CD4-positive, alpha-beta T cell treated with Interleukin-17A for 4 hours (primary cell): ENCODE measurements at regions not wholly inside any gene's neighbourhood (a gene's known extent, or its start where the extent isn't known, plus 50 kb on each side); places are given as distances from the start of the nearest gene placed in this dataset.

Experiments
- DNase-seq: peaks from one replicate; pipeline ENCODE4 v3.0.0-alpha.2; 2020; ENCODE audit warnings: mixed read lengths

DNA sequence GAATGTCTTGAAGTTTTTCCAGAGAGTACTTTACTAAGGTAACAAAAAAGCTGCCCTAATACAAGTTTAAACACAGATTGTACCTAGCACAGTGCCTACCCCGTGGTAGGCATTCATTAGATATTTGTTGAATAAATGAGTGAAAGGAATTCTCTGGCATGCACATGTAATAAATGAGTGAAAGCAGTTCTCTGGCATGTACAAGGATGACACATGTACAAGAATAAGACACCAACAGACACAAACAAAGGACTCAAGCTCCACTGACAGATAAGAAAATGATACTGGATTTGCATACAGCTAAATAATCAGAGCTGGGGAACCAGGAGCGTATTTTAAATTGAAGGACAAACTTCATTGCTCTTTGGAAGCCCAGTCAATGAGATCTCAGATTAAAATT is 535.8 kb downstream of the EFNA5 start:
- DNase-seq: no peak

DNA sequence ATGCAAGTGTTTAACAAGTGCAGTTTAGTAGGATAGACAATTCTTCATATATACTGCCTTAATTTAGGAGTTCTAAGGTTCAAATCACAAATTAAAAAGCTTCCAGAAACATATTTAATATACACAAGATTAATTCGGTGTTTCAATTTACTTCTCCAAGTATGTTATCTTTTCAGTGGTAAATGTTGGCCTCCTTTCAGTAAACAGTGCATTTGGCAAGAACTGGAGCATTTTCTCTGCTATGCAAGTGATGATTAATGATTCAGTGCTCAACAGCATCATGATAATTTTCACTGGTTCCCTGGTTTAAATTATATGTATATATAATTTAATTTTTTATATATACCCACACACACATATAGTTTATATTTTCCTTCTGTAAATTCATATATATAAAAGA is 541.7 kb downstream of the EFNA5 start:
- DNase-seq: no peak

GRCh38 chr5:107127878-107128277 is 542.9 kb downstream of the EFNA5 start:
- DNase-seq: no peak

DNA sequence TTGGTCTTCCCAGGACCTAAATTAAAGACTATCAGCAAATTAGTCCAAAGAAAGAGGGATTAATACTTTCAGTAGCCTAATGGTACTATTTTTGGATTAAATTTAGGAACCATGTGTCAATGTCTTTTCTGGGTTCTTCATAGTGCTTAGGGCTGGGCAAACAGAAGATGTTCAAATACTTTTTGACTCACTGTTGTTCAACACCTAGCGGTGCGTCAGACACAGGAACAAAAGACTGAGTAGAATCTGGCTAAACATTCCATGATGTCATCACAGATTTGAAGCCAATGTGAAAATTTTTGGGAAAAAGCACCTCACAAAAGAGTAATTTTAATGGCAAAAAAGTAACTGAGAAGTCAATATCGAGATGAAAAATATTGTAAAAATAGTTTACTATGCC is 544.4 kb downstream of the EFNA5 start:
- no peak for DNase-seq

GRCh38 chr5:107124376-107124775 is 546.4 kb downstream of the EFNA5 start:
- no peak for DNase-seq

GRCh38 chr5:107123014-107123413 is 547.7 kb downstream of the EFNA5 start:
- DNase-seq: no peak

GRCh38 chr5:107121793-107122519 is 548.8 kb downstream of the EFNA5 start:
- DNase-seq: no peak

GRCh38 chr5:107119656-107120055 is 551.1 kb downstream of the EFNA5 start:
- DNase-seq: no peak

DNA sequence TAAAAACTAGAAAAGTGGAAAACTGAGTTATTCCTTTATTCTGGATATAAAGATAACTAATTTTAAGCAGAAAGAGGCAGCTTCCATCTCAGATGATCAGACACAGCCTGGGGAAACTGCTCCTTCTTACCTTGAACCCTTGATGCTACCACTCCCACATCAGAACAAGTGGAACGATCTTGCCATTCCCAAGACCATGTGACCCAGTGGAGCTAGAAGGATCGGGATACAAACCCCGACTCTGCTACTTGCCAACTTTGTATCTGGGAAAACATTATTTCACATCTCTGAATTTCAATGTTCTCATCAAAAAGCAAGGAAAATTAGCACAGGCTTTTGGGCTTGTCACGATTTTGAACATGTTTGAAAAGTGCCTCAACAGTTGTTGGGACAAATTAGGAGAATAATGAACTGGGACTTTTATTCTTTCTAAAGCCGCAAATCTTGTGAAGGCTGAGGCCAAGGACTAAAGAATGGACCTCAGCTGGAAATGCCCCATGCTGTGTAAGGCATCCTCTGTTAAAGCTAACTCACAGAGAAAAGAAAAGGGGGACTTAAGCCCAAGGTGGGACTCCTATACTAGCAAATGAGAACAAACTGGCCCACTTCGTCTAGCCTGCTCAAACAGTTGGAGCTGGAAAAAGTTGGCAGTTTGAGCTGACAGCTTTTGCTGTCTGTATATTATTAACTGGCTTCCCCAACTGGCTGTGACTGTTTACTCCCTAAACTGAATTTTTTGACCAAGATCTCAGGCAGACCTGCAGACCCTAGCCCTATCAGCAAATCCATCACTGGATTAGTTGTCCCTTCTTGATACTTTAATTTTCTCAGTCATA is 552.3 kb downstream of the EFNA5 start:
- DNase-seq: no peak

DNA sequence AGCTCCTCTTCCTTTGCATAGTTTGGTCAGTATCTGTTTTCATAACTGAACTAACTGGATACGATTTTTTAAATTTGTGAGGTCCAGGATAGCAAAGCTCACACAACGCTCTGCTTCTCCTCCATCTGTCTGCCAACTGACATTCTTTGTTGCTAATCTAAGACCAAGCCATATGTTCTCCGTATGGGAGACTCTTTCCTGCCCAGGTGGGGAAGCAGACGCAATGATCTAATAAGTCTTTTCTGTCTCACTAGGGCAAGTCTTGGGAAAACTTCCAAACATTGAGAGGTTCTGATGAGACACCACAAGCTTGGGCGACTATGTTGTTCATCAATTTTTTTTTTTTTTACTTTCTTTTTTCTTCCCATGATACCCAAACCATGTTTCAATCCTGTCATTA is 558.5 kb downstream of the EFNA5 start:
- DNase-seq: no peak

- DNase-seq: no peak
These were observed 566.4 kb downstream of the EFNA5 start for GRCh38 chr5:107104040-107104995.

- no peak for DNase-seq
These were observed 567.2 kb downstream of the EFNA5 start for GRCh38 chr5:107103522-107103921.

DNA sequence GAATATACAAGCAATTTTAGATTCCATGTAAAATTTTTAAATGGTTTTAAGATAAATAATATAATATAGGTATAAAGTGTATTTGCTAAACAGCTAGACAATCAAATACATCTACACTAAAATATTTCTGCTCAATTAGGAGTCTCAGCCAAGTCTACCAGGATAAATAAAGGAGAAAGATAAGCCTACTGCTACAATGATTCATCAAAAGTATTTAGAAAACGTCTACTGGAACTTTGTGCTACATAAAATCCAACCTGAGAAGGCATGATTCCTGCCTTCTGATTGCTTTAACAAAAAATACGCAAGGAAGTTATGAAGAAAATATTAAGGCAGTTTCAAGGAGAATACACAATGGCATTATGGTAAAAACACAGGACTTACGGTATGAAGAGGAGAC is 570.6 kb downstream of the EFNA5 start:
- DNase-seq: no peak

GRCh38 chr5:107099506-107099905 is 571.2 kb downstream of the EFNA5 start:
- no peak for DNase-seq

DNA sequence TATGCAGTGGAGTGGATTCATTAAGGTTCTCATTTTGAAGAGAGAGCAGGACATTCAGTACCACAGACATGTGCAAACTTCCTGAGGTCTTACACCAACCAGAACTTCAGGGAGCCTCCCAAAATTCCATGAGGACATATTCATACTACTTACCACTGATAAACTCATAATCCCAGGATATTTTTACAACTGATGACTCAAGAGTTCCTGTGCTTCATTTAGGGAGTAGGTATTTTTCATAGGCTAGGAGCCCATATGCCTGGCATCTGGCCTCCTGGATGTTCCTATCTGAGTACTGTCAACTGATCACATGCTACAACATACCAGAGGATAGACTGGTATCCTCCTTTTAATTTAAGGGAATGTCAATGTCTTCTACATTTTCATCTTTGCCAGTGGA is 578.0 kb downstream of the EFNA5 start:
- DNase-seq: no peak

GRCh38 chr5:107090506-107090905 is 580.2 kb downstream of the EFNA5 start:
- DNase-seq: no peak

GRCh38 chr5:107088907-107089306 is 581.8 kb downstream of the EFNA5 start:
- no peak for DNase-seq

DNA sequence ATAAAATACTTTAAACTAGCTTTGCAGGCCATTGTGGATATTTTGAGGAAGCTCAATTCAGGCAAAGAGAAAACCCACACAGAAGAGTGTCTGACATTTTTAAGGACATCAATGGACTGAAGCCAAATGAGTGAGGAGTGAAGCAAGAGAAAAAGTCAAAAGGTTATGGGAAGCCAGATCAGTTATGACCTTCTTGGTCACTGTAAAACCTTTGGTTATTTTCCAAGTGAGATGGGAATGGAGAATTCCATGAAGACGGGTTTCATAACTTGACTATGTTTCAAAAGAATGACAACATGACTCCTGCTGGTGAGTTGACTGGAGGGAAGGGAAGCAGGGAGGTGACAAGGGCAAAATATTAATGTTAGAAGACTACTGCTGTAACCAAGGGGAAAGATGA is 585.2 kb downstream of the EFNA5 start:
- DNase-seq: no peak

- no peak for DNase-seq
These were observed 595.7 kb downstream of the EFNA5 start for GRCh38 chr5:107074996-107075395.

DNA sequence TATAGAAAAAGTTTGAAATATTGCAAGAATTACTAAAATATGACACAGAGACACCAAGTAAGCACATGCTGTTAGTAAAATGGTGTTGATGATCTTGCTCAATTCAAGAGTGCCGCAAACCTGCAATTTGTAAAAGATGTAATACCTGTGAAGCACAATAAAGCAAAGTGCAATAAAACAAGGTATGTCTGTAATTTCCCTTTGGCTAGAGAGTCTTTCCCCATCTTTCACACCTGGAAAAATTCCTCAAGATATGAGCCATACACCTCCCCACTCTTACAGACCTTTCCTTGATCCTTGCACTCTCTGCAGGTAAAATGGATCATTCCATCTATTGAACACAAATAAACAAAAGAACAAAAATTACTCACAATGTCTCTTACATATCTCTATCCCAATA is 597.8 kb downstream of the EFNA5 start:
- DNase-seq: no peak

GRCh38 chr5:107072440-107072839 is 598.3 kb downstream of the EFNA5 start:
- no peak for DNase-seq

- no peak for DNase-seq
These were observed 602.0 kb downstream of the EFNA5 start for GRCh38 chr5:107068782-107069181.

DNA sequence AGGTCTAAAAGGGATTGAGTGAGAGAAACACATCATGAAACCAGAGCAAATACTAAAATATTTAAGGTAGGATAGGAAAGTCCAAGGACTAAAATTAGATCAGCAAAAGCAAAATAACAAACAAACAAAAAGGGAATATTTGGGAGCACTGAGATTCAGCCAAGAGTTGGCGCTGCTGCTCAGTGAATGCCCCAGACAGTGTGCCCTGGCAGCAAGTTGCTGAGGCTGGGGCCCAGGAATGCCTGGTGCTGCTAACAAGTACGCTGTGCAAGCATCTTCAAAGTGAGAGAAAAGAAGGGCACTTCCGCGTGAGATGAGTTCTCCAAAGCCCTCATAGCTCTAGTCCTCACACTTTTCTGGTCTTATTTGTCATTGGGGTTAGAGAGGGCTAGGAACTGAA is 603.3 kb downstream of the EFNA5 start:
- DNase-seq: no peak
